GM12892 (cell line): ENCODE measurements at regions not wholly inside any gene's neighbourhood (a gene's known extent, or its start where the extent isn't known, plus 50 kb on each side); places are given as distances from the start of the nearest gene placed in this dataset.

Experiments used
- POLR2A ChIP-seq: IDR thresholded peaks from 2 replicates; pipeline ENCODE4 v1.6.1; 2011; ENCODE audit warnings: low read depth, low read length, control low read depth
- TAF1 ChIP-seq: IDR thresholded peaks from 2 replicates; pipeline ENCODE4 v1.6.1; 2011; ENCODE audit warnings: low read depth, mild to moderate bottlenecking, control low read depth, low read length, borderline replicate concordance

- no peak for TF ChIP-seq POLR2A
- no peak for TF ChIP-seq TAF1
These were observed 681.4 kb downstream of the MCTP2 start for GRCh38 chr15:94912760-94913159.
